GM23338 (cell line): ENCODE measurements at regions not wholly inside any gene's neighbourhood (a gene's known extent, or its start where the extent isn't known, plus 50 kb on each side); places are given as distances from the start of the nearest gene placed in this dataset.

Experiments
- ATAC-seq: fragments of 200-7000 bp; cut with Tn5 transposase; 3 replicates; pipeline ENCODE4 v1.9.1; 2020
- DNase-seq: peaks from one replicate; pipeline ENCODE4 v3.0.0-alpha.2; 2015; ENCODE audit warnings: low spot score
- H2AFZ ChIP-seq: fragments of 200-600 bp; sonication (generic); 2 replicates; pipeline ENCODE4 v1.8.0; 2016; ENCODE audit warnings: antibody characterized with exemption, mild to moderate bottlenecking, moderate library complexity
- H3F3A ChIP-seq: fragments of 200-600 bp; sonication (generic); replicated peaks from 2 replicates; pipeline ENCODE4 v1.8.0; 2017; ENCODE audit warnings: antibody characterized with exemption, mixed run types, low read depth
- H3K27ac ChIP-seq: fragments of 200-600 bp; sonication (generic); 2 replicates; pipeline ENCODE4 v1.6.1; 2016; ENCODE audit warnings: low read depth
- H3K27me3 ChIP-seq: fragments of 200-600 bp; sonication (generic); 2 replicates; pipeline ENCODE4 v1.8.0; 2016; ENCODE audit warnings: mild to moderate bottlenecking, mixed run types, moderate library complexity; ENCODE audit not compliant: insufficient read depth
- H3K36me3 ChIP-seq: fragments of 200-600 bp; sonication (generic); 2 replicates; pipeline ENCODE4 v1.8.0; 2016; ENCODE audit warnings: mild to moderate bottlenecking; ENCODE audit not compliant: insufficient read depth
- H3K4me1 ChIP-seq: fragments of 200-600 bp; sonication (generic); 2 replicates; pipeline ENCODE4 v1.8.0; 2016; ENCODE audit warnings: mild to moderate bottlenecking, moderate library complexity; ENCODE audit not compliant: insufficient read depth
- H3K4me2 ChIP-seq: fragments of 200-600 bp; sonication (generic); 2 replicates; pipeline ENCODE4 v1.7.1; 2017; ENCODE audit warnings: mixed run types
- H3K4me3 ChIP-seq: fragments of 200-600 bp; sonication (generic); 2 replicates; pipeline ENCODE4 v1.6.1; 2016; ENCODE audit warnings: mixed run types
- H3K79me2 ChIP-seq: fragments of 200-600 bp; sonication (generic); replicated peaks from 2 replicates; pipeline ENCODE4 v1.8.0; 2017; ENCODE audit warnings: mild to moderate bottlenecking; ENCODE audit not compliant: insufficient read depth
- H3K9me2 ChIP-seq: fragments of 200-600 bp; sonication (generic); 2 replicates; pipeline ENCODE4 v1.8.0; 2017; ENCODE audit not compliant: insufficient read depth
- H4K20me1 ChIP-seq: fragments of 200-600 bp; sonication (generic); replicated peaks from 2 replicates; pipeline ENCODE4 v1.8.0; 2017; ENCODE audit warnings: mild to moderate bottlenecking; ENCODE audit not compliant: insufficient read depth
- H3K27ac Mint-ChIP-seq: 2 replicates; pipeline ENCODE4 v1.8.0; 2020; ENCODE audit warnings: inconsistent platforms, mild to moderate bottlenecking, moderate library complexity, mixed read lengths
- H3K27me3 Mint-ChIP-seq: 3 replicates; pipeline ENCODE4 v1.8.0; 2022; ENCODE audit warnings: low read depth, mild to moderate bottlenecking, moderate library complexity, mixed read lengths, inconsistent platforms; ENCODE audit not compliant: insufficient read depth, poor library complexity
- H3K36me3 Mint-ChIP-seq: 3 replicates; pipeline ENCODE4 v1.8.0; 2021; ENCODE audit warnings: low read depth, mild to moderate bottlenecking, inconsistent platforms, moderate library complexity, mixed read lengths
- H3K4me1 Mint-ChIP-seq: 3 replicates; pipeline ENCODE4 v1.8.0; 2020; ENCODE audit warnings: mild to moderate bottlenecking, inconsistent platforms, mixed read lengths
- H3K4me3 Mint-ChIP-seq: 3 replicates; pipeline ENCODE4 v1.8.0; 2021; ENCODE audit warnings: moderate library complexity, mild to moderate bottlenecking, inconsistent platforms, mixed read lengths
- H3K9me3 Mint-ChIP-seq: 3 replicates; pipeline ENCODE4 v1.8.0; 2020; ENCODE audit warnings: moderate library complexity, mild to moderate bottlenecking, inconsistent platforms, mixed read lengths
- EZH2 ChIP-seq: fragments of 200-600 bp; sonication (generic); IDR thresholded peaks from one replicate; pipeline ENCODE4 v1.8.0; 2017; ENCODE audit warnings: antibody characterized with exemption, mild to moderate bottlenecking, low read depth; ENCODE audit not compliant: unreplicated experiment
- EZH2phosphoT487 ChIP-seq: fragments of 200-600 bp; sonication (generic); IDR thresholded peaks from one replicate; pipeline ENCODE4 v1.8.1; 2018; ENCODE audit warnings: antibody characterized with exemption; ENCODE audit not compliant: unreplicated experiment
- JUNB ChIP-seq: IDR thresholded peaks from one replicate; pipeline ENCODE4 v1.6.1; 2016; ENCODE audit warnings: antibody characterized with exemption; ENCODE audit not compliant: unreplicated experiment
- NANOG ChIP-seq: IDR thresholded peaks from 2 replicates; pipeline ENCODE4 v1.6.1; 2016; ENCODE audit warnings: antibody characterized with exemption, borderline replicate concordance
- STAT1 ChIP-seq: IDR thresholded peaks from one replicate; pipeline ENCODE4 v1.6.1; 2016; ENCODE audit warnings: antibody characterized with exemption; ENCODE audit not compliant: unreplicated experiment
- ZNF114 ChIP-seq: fragments of 250-450 bp; sonication (Bioruptor Pico); IDR thresholded peaks from 2 replicates; pipeline ENCODE4 v1.5.0; 2020; ENCODE audit warnings: mild to moderate bottlenecking, moderate library complexity
- ZNF331 ChIP-seq: fragments of 250-450 bp; sonication (Bioruptor Pico); IDR thresholded peaks from 2 replicates; pipeline ENCODE4 v1.5.0; 2020; ENCODE audit warnings: low read depth, mild to moderate bottlenecking, moderate library complexity
- TF ChIP-seq, protein P1 (sequence below), 2 experiments: fragments of 200-600 bp in 1 of 2; sonication (generic) in 1 of 2; conservative IDR thresholded peaks; 2 replicates each; pipeline versions ENCODE4 v1.5.1 to v1.6.1; 2016 to 2017; ENCODE audit warnings: antibody characterized with exemption in 2 of 2, low read depth in 2 of 2, mild to moderate bottlenecking in 2 of 2, moderate library complexity in 1 of 2
- TF ChIP-seq, protein P2 (sequence below): fragments of 250-450 bp; sonication (Bioruptor Pico); IDR thresholded peaks from 2 replicates; pipeline ENCODE4 v1.5.0; 2020; ENCODE audit warnings: mild to moderate bottlenecking, moderate library complexity

DNA sequence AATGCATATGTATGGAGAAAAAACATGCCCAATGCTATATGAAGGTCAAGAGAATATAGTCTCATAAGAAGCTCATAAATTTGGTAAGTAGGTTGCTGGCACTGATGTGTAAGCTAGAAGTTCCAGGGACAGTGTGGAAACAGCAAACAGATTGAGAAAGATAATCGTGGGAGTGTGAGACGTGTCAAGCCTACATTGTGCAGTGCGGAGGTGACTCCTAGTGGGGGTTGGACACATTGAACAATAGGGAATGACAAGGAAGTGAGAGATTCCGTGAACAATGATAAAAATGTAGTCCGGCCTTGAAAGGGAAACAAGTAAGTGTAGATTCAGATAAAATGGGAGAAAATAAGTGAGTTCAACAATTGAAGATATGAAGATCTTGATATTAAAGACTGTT lies 788.4 kb upstream of the PRMT6 start:
- H3K36me3 Mint-ChIP-seq = peaks cover 5% of the 10 kb centered on the region; the same call in 1 of the 3 replicates
- DNase-seq (peak; percentile 27), ATAC-seq (no peak; the same call in 2 of the 3 replicates)
- no peaks in the 10 kb centered on the region for H4K20me1 ChIP-seq
- no peak for TF ChIP-seq ZNF114 (CRISPR knock-in tag)
- TF ChIP-seq, protein P1, sequence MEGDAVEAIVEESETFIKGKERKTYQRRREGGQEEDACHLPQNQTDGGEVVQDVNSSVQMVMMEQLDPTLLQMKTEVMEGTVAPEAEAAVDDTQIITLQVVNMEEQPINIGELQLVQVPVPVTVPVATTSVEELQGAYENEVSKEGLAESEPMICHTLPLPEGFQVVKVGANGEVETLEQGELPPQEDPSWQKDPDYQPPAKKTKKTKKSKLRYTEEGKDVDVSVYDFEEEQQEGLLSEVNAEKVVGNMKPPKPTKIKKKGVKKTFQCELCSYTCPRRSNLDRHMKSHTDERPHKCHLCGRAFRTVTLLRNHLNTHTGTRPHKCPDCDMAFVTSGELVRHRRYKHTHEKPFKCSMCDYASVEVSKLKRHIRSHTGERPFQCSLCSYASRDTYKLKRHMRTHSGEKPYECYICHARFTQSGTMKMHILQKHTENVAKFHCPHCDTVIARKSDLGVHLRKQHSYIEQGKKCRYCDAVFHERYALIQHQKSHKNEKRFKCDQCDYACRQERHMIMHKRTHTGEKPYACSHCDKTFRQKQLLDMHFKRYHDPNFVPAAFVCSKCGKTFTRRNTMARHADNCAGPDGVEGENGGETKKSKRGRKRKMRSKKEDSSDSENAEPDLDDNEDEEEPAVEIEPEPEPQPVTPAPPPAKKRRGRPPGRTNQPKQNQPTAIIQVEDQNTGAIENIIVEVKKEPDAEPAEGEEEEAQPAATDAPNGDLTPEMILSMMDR (conservative IDR thresholded peaks at IDR 0.05; ENCODE audit: low read depth in 2 of 2) = peak; percentile 39 to 65
- peaks cover 6% of the 10 kb centered on the region for H3K9me2 ChIP-seq
- H3K36me3 ChIP-seq = no peaks in the 10 kb centered on the region
- no peak overlapping the region for H3K27ac ChIP-seq
- H3K4me1 Mint-ChIP-seq = peaks cover 7% of the 10 kb centered on the region; the same call in 1 of the 3 replicates
- no peak overlapping the region for H3K4me3 Mint-ChIP-seq
- no peak overlapping the region for H3K27ac Mint-ChIP-seq
- H3K27me3 Mint-ChIP-seq = peaks cover 3% of the 10 kb centered on the region
- no peaks in the 10 kb centered on the region for H3K27me3 ChIP-seq
- no peaks in the 10 kb centered on the region for H3F3A ChIP-seq
- H3K4me1 ChIP-seq = no peaks in the 10 kb centered on the region
- H2AFZ ChIP-seq = no peak overlapping the region
- no peak overlapping the region for H3K4me2 ChIP-seq
- no peaks in the 10 kb centered on the region for H3K79me2 ChIP-seq
- H3K4me3 ChIP-seq = no peak overlapping the region
- peaks cover 7% of the 10 kb centered on the region; the same call in 1 of the 3 replicates for H3K9me3 Mint-ChIP-seq

DNA sequence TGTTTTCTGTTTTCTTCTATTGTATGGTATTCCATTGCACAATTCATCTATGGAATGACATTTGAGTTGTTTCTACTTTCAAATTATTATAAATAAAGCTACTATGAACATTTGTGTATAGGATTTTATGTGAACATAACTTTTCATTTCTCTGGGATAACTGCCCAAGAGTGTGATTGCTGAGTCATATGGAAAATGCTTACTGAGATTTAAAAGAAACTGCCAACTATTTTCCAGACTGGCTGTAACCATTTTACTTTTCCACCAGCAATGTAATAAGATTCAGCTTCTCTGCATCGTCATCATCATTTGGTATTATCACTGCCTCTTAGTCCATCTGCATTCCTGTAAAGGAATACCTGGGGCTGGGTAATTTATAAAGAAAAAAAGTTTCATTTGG lies 779.6 kb upstream of the PRMT6 start:
- no peak overlapping the region for H3K27ac Mint-ChIP-seq
- Histone ChIP-seq H2AFZ (0 out of 2 replicates have a peak overlapping the region, but pooled peaks have one; percentile 19), H3K9me2 (no peaks in the 10 kb centered on the region; the same call in 1 of the 2 replicates), H3K27ac (no peak overlapping the region), H3K4me2 (no peak overlapping the region), H4K20me1 (no peaks in the 10 kb centered on the region), H3F3A (no peaks in the 10 kb centered on the region), H3K27me3 (no peaks in the 10 kb centered on the region), H3K79me2 (no peaks in the 10 kb centered on the region), H3K36me3 (no peaks in the 10 kb centered on the region), H3K4me3 (no peak overlapping the region), H3K4me1 (no peaks in the 10 kb centered on the region)
- no peaks in the 10 kb centered on the region for H3K27me3 Mint-ChIP-seq
- no peaks in the 10 kb centered on the region for H3K36me3 Mint-ChIP-seq
- H3K4me1 Mint-ChIP-seq = peaks cover 6% of the 10 kb centered on the region; the same call in 1 of the 3 replicates
- H3K4me3 Mint-ChIP-seq = no peak overlapping the region
- no peak for TF ChIP-seq JUNB
- TF ChIP-seq ZNF331 (CRISPR knock-in tag) = no peak
- TF ChIP-seq EZH2 = no peak
- DNase-seq = no peak
- ATAC-seq = no peak
- H3K9me3 Mint-ChIP-seq = no peaks in the 10 kb centered on the region

DNA sequence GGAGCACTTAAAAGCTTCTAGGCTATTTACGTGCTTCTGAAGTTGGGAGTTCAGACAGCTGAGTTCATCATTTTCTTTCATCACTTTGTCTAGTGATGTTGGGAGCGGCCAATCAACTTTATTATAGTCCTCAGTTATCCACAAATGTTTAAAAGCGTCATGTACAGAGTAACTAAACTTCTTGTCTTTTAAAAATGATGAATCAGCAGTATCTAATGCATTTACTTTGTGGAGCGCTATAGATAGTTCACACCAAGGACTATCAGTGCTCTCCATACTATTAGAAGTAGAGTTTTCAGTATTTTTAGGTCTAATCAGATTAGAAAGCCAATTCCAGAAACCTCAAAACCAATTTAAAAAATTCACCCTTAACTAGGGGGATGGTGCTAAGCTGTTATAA lies 778.7 kb upstream of the PRMT6 start:
- DNase-seq = no peak
- no peaks in the 10 kb centered on the region for H3F3A ChIP-seq
- no peaks in the 10 kb centered on the region for H3K79me2 ChIP-seq
- no peaks in the 10 kb centered on the region for H3K4me1 ChIP-seq
- Mint-ChIP-seq H3K36me3 (no peaks in the 10 kb centered on the region), H3K4me3 (no peak overlapping the region), H3K4me1 (no peaks in the 10 kb centered on the region), H3K9me3 (no peaks in the 10 kb centered on the region), H3K27ac (peak overlapping the region; percentile 16; the same call in 1 of the 2 replicates), H3K27me3 (no peaks in the 10 kb centered on the region)
- no peaks in the 10 kb centered on the region for H3K27me3 ChIP-seq
- no peak overlapping the region for H3K27ac ChIP-seq
- no peaks in the 10 kb centered on the region; the same call in 1 of the 2 replicates for H3K9me2 ChIP-seq
- no peak for ATAC-seq
- no peaks in the 10 kb centered on the region for H4K20me1 ChIP-seq
- H3K36me3 ChIP-seq = no peaks in the 10 kb centered on the region
- no peak overlapping the region for H3K4me3 ChIP-seq
- H2AFZ ChIP-seq = no peak overlapping the region
- H3K4me2 ChIP-seq = no peak overlapping the region
- no peak for TF ChIP-seq NANOG
- TF ChIP-seq EZH2 = no peak
- no peak for TF ChIP-seq ZNF331 (CRISPR knock-in tag)
- TF ChIP-seq JUNB = no peak
- TF ChIP-seq STAT1 = no peak
- TF ChIP-seq EZH2phosphoT487 = no peak
- TF ChIP-seq, protein P2, sequence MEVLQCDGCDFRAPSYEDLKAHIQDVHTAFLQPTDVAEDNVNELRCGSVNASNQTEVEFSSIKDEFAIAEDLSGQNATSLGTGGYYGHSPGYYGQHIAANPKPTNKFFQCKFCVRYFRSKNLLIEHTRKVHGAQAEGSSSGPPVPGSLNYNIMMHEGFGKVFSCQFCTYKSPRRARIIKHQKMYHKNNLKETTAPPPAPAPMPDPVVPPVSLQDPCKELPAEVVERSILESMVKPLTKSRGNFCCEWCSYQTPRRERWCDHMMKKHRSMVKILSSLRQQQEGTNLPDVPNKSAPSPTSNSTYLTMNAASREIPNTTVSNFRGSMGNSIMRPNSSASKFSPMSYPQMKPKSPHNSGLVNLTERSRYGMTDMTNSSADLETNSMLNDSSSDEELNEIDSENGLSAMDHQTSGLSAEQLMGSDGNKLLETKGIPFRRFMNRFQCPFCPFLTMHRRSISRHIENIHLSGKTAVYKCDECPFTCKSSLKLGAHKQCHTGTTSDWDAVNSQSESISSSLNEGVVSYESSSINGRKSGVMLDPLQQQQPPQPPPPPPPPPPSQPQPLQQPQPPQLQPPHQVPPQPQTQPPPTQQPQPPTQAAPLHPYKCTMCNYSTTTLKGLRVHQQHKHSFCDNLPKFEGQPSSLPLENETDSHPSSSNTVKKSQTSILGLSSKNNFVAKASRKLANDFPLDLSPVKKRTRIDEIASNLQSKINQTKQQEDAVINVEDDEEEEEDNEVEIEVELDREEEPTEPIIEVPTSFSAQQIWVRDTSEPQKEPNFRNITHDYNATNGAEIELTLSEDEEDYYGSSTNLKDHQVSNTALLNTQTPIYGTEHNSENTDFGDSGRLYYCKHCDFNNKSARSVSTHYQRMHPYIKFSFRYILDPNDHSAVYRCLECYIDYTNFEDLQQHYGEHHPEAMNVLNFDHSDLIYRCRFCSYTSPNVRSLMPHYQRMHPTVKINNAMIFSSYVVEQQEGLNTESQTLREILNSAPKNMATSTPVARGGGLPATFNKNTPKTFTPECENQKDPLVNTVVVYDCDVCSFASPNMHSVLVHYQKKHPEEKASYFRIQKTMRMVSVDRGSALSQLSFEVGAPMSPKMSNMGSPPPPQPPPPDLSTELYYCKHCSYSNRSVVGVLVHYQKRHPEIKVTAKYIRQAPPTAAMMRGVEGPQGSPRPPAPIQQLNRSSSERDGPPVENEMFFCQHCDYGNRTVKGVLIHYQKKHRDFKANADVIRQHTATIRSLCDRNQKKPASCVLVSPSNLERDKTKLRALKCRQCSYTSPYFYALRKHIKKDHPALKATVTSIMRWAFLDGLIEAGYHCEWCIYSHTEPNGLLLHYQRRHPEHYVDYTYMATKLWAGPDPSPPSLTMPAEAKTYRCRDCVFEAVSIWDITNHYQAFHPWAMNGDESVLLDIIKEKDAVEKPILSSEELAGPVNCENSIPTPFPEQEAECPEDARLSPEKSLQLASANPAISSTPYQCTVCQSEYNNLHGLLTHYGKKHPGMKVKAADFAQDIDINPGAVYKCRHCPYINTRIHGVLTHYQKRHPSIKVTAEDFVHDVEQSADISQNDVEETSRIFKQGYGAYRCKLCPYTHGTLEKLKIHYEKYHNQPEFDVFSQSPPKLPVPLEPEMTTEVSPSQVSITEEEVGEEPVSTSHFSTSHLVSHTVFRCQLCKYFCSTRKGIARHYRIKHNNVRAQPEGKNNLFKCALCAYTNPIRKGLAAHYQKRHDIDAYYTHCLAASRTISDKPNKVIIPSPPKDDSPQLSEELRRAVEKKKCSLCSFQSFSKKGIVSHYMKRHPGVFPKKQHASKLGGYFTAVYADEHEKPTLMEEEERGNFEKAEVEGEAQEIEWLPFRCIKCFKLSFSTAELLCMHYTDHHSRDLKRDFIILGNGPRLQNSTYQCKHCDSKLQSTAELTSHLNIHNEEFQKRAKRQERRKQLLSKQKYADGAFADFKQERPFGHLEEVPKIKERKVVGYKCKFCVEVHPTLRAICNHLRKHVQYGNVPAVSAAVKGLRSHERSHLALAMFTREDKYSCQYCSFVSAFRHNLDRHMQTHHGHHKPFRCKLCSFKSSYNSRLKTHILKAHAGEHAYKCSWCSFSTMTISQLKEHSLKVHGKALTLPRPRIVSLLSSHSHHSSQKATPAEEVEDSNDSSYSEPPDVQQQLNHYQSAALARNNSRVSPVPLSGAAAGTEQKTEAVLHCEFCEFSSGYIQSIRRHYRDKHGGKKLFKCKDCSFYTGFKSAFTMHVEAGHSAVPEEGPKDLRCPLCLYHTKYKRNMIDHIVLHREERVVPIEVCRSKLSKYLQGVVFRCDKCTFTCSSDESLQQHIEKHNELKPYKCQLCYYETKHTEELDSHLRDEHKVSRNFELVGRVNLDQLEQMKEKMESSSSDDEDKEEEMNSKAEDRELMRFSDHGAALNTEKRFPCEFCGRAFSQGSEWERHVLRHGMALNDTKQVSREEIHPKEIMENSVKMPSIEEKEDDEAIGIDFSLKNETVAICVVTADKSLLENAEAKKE (CRISPR knock-in tag) = no peak
